ENCODE measurements at regions not wholly inside any gene's neighbourhood (a gene's known extent, or its start where the extent isn't known, plus 50 kb on each side); places are given as distances from the start of the nearest gene placed in this dataset.
"Not testable (repeated sequence)": the region's sequence is repeated elsewhere in the genome, so short reads cannot be mapped to it uniquely, and the experiment has no call there.

DNA sequence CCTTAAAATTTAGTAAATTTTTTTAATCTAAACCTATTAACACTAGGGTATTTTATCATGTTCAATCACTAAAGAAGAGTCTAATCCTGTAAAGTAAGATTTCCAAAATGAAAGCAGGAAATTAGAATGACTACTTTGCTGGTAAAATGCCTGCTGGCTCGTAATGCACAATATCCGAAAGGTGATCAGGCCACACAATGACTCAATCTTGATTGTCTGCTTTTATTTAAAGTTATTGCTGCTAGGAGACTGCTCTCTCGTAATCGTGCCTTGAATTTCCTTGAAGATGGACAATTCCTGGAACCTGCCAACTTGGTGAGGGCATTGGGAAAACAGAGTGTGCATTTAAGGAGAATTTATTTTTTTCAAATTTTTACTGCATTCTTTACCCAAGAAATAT, 1786.5 kb upstream of the RAG2 start:
- no peak for DNase-seq

DNA sequence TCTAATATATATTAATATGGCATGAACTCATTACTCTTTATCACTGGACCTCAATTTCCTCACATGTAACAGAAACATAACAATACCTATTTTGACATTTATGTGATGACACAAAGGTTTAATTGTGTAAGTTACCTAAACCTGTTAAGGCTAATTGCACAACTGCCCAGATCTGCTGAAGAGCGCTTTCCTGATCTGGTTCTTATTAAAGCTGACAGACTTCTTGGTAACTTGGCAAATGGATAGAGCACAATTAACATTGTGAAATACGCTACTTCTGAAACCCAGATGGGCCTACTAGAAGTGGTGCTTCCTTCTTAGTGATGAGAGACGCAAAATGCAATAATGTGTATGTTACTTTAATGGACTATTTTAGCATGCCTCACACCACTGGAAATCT, 1767.2 kb upstream of the RAG2 start:
- no peak for DNase-seq

DNA sequence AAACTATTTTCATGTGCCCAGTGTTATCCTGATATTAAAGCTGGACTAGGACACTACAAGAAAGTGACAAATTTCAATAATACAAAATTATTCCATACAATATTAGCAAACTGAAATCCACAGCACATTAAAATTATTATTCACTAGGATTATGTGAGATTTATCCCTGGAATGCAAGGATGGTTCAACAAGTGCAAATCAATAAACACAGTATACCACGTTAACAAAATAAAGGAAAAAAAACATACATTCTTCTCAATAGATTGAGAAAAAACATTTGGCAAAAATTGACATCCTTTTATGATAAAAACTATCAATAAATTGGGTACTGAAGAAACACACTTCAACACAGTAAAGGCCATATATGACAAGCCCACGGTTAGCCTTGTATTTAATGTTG, 1758.2 kb upstream of the RAG2 start:
- no peak for DNase-seq

DNA sequence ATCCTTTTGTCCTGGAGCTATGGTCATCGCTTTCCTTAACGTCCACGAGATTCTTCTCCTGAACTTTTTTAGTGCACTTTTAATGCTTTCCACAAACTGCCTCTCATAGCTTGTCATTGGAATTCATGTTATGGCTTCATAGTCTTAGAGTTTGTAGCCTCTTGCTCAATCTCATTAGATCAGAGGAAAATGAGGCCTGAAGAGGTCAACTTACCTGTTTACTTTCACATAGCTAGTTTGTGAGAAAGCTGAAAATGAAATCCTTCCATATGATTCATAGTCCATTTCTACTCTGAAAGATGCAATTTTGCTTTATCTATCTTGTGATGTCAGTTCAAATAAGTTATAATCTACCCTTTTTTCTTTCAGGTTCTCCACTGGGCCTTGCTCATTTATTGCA, 1747.2 kb upstream of the RAG2 start:
- DNase-seq, result no peak

DNA sequence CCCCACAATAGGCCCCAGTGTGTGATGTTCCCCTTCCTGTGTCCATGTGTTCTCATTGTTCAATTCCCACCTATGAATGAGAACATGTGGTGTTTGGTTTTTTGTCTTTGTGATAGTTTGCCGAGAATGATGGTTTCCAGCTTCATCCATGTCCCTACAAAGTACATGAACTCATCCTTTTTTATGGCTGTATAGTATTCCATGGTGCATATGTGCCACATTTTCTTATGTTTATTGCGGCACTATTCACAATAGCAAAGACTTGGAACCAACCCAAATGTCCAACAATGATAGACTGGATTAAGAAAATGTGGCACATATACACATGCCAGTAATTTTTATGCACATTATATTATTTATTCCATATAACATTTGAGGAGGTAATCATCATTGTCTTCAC, 1743.6 kb upstream of the RAG2 start:
- not testable (repeated sequence) for DNase-seq

DNA sequence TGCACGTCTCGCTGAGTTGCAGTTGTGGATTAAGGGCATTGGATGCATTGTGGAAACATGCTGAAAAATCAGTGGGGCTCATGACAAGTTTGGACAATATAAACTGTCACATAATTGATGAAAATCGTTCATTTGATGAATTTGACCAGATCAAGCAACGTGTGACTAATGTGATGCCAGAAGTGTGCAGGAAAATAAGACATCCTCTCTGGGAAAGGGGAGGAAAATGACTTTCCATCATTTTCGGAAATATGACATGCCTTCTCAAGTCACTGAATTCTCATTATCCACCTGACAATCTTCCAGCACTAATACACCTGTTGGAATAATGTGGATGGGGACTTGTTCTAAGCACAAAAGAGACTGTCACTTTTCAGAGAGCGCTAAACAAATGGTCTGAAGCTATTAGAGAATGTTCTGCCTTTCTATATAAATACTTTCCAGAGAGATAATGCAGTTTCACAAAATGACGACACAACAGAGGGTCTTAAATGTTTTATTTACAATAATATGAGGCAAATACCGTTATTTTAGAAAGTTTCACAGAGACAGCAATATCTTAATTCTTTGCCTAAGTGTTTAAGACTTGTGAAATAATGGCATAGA, 1741.9 kb upstream of the RAG2 start:
- DNase-seq, result no peak

DNA sequence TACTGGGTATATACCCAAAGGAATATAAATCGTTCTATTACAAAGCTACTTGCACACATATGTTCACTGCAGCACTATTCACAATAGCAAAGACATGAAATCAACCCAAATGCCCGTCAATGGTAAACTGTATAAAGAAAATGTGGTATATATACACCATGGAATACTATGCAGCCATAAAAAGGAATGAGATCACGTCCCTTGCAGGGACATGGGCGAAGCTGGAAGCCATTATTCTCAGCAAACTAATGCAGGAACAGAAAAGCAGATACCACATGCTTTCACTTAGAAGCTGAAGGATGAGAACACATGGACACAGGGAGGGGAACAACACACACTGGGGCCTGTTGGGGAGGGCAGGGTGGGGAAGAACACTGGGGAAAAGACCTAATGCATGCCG, 1740.0 kb upstream of the RAG2 start:
- DNase-seq, result not testable (repeated sequence)

DNA sequence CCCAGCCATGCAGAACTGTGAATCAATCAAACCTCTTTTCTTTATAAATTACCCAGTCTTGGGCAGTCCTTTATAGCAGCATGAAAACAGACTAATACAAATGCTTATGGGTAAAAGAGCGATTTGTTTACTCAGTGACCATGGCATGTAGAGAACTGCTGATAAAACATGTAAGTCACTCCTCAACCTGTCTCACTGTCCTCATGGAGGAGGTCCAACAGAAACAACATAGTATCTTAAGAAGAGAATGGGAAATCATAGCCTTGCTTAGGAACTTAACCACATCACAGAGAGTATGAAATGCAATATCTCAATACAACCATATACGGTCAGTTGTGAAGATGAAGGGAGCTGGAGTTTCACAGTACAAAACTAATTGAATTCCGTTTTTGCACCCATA, 1734.0 kb upstream of the RAG2 start:
- no peak for DNase-seq

DNA sequence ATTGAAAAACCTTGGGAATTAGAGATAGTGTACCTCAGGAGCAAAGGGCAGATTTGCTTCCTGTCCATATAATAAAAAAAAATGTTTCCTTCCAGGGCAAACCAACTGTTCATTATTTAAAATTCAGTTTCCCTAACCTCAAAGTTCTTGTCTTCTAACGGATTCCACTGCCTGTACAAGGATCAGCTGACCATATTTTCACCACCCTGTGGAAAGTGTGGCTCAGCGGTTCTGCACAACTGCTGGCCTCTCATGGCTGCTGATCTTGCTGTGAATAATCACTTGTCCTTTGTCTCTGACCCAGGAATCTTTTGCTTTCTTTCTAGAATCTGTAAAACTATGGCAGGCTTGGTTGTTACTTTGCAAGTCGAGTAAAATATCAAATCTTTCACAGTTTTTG, 1732.5 kb upstream of the RAG2 start:
- DNase-seq, result no peak

DNA sequence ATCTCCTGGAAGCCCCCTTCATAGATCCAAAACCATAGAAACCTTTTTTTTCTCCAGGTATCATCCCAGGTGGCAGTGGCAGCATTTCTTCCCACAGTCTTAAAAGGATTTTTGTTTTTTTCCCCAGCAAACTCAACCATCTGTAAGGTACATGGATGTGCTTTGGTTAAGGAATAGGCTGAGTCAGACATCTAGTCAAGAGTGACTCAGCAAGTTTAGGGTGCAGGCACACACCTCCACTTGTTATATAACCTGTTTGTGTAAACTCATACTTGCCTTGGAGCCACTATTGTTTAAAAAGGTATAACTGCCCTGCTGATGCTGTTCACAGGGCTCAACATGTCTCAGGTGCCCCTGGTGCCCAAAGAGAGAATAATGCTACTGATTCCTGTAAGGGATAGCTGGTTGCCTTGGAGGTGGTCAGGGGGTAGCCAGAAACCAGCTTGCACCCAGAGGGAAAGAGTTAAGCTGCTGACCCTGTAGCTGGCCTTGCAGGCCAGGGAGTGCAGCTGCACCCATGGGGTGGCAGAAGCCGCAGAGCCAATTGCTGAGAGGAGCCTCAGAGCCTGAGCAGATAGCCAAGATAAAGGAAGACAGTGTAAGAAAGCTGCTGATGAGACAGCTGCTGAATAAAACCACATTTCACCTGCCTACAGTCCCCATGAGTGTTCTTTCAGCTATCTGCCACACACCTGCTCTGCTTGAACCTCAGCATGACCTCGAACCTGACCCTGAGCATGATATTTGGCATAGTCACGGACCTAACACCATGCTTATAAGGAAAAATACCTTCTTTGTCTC, 1726.1 kb upstream of the RAG2 start:
- no peak for DNase-seq

DNA sequence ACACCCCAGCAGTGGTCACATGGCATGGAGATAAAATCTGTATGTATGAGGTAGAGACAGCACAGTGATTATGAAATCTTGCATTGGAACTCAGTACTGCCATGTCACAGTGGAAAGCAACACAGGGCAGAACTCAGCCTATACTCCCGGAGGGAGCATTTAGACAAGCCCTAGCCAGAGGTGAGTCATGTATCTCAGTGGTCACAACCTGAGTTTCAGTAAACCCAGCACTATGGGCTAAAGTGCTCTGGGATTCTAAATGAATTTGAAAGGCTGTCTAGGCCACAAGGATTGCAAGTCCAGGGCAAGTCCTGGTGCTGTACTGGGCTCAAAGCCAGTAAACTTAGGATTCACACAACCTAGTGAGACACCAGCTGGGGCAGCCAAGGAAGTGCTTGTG, 1717.1 kb upstream of the RAG2 start:
- DNase-seq, result no peak

DNA sequence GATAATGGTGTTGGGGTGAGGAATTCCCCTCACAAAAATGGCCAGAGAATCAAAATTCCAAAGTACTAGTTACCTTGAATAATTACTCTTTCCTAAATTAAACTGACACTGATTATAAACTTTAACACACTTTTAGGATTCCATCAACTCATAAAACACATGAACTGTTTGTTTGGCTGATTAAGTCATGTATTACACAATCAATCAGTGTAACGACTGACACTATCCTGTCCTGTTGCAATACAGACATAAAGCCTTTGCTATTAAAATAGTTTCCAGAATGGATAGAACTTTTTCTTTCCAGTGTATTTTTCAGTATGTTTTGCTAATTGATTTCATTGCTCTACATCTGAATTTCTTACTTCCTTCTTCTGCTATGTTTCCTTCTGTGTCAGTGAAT, 1709.4 kb upstream of the RAG2 start:
- no peak for DNase-seq

DNA sequence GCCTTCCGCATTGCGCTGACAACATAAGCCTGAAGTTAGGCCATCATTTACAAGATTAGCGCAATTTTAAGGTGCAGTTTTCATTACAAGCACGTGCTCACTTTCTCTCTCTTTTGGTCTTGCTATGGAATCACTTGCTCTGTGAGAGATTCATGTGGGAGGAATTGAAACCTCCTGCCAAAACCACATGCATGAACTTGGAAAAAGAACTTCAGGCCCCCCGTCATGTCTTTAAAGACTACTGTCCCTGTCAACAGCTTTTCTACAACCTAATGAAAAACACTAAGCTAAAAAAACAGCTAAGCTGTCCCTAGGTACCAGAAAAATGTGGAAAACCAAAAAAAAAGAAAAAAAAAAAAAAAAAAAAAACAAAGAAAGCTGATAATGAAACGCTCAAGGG, 1707.6 kb upstream of the RAG2 start:
- DNase-seq, result no peak

DNA sequence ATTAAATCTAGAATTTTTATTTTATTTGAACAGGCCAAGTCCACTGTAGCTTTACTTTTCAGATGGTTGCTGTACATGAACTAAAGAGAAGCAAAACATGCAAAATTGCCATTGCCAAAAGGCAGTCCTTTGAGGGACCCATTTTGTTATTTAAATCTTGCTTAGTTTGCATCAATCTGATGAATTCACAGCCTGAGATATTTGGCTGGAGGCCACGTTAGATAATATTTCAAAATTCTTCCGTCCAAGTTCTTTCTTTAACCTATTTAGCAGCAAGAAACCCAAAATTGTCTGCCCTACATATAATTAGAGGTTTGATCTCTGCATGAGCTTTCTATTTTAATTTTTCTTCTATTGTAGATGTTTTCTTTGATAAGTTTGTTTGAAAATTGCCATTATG, 1706.9 kb upstream of the RAG2 start:
- DNase-seq, result no peak

DNA sequence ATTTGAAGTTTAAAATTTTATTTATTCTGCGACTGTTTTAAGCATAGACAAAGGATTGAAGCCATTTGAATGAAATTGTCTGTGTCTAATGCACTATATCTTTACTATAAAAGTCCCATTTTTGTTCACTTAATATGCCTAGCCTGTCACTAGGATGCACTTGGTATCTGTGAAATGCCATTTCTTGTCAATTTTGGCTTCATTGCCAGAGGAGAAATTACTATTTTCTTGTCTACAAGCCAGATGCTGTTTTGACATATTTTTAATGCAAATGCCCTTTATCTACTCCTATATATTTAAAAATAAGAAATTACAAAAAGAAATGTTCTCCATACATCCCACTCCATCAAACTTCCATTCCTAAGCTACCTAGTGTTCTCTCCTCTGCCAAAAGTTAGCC, 1704.5 kb upstream of the RAG2 start:
- no peak for DNase-seq

DNA sequence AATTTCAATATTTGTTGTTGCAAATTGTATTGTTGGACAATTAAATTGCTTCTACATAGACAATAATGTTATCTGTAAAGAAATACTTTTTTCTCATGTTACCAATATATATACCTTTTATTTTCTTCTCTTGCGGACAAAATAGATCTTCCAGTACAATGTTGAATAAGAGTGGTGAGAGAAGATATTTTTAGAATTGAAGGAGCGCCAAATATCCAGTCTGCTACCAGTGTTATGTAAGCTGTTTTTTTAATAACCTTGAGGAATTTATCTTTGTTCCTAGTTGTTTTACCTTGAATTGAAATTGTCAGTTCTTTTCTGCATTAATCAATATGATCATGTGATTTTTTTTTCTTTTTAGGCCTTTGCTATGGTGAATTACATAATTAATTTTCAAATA, 1702.5 kb upstream of the RAG2 start:
- DNase-seq, result no peak

DNA sequence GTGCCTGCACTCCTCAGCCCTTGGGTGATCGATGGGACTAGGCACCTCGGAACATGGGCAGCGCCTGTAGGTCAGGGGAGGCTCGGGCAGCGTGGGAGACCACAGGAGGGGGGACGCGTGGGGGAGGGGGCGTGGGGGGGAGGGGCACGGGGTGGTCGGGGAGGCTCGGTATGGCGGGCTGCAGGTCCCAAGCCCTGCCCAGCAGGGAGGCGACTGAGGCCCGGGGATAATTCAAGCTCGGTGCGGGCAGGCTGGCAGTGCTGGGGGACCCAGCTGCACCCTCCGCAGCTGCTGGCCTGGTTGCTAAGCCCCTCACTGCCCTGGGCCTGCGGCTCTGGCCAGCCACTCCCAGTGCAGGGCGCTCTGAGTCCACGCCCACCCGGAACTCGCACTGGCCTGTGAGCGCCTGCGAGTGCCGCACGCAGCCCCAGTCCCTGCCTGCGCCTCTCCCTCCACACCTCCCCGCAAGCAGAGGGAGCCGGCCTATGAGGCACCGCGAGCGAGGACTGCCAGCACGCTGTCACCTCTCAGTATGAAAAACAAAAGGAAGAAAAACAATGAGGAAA, 1698.3 kb upstream of the RAG2 start:
- no peak for DNase-seq

DNA sequence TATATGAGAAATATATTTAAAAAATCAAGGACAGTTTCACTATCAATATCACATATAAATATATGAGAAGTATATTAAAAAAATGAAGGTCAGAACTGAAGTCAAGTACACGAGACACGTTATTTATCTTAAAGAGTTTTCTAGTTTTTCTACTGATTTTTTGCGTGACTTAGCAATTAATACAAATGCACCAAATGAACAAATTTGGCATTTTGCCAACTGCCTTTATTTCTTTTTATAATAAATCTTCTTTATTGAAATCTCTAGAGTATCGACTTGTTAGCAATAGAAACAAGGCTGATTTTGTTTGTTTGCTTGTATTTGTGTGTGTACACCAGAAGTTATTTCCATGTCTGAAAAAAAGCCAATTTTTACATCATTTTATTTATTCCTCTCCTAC, 1684.7 kb upstream of the RAG2 start:
- DNase-seq, result no peak

DNA sequence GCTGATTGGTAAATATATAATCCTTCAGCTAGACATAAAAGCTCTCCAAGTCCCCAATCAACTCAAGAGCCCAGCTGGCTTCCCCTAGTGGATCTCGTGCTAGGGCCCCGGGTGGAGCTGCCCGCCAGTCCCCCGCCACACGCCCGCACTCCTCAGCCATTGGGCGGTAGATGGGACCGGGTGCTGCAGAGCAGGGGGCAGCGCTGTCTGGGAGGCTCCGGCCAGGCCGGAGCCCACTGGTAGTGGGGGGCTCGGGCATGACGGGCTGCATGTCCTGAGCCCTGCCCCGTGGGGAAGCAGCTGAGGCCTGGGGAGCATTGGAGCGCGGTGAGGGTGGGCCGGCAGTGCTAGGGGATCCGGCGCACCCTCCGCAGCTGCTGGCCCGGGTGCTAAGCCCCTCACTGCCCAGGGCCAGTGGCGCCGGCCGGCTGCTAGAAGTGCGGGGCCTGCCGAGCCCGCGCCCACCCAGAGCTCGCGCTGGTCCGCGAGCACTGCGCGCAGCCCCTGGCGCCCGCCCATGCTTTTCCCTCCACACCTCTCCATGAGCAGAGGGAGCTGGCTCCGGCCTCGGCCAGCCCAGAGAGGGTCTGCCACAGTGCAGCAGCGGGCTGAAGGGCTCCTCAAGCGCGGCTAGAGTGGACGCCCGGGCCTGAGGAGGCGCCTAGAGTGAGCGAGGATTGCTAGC, 1680.6 kb upstream of the RAG2 start:
- DNase-seq, result no peak

DNA sequence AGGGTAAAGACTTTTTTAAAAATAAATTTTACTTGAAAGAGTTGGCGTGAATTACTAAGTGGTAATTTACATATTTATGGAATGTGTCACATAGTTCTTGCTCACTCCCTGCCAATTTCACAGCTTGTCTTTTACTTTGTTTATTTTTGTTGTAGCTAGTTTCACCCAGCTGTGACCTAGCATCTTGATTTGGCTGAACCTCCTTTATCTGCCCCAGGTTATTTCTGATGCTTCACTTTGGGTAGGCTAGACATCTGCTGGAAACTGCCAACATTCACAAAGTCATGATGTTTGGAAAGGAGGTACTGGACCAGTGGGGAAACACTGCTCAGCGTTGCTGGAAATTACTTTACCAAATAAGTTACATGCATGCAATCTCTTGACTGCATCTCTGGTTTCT, 1676.0 kb upstream of the RAG2 start:
- no peak for DNase-seq

DNA sequence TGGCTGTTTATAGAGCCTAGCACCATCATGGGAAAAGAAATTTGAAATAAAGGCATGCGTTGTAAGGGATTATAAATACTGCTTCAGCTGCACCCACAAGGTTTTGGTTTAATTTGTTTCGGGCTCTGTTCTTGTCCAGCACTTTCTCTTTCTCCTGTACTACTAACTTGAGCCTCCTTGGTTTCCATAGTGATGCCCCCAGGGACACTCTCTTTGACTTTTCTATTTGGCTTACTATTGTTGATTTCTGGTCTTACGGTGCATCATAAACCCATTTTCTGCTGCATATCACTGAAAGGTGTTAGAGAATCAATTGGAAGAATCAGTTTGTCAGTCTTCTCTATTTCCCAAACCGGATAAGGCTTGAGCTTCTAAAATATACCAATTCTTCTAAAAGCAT, 1674.3 kb upstream of the RAG2 start:
- no peak for DNase-seq

DNA sequence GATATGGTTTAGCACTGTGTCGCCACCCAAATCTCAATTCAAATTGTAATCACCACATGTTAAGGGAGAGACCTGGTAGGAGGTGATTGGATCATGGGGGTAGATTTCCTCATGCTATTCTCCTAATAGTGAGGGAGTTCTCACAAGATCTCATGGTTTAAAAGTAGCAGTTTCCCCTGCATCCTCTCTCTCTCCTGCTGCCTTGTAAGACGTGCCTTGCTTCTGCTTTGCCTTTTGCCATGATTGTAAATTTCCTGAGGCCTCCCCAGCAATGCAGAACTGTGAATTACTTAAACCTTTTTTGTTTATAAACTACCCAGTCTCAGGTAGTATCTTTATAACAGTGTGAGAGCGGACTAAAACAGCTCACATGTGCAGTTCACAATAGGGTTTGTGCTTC, 1668.7 kb upstream of the RAG2 start:
- DNase-seq, result no peak

DNA sequence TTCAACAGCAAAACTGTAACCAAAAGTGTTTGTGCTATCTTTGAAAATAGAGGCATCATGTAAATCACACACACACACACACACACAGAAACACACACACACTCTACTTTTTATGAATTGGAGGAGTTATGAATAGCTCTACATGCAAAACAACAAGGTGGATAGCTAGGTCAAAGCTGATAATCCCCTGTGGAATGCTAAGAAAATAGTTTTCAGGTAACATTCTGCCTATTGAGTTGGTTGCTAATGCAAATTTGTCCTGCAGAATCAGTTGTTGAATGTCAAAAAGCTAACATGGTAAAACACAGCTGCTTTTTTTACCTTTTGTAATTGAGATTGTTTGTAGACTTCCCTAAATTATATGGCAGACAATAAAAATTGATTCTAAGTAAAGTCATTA, 1658.4 kb upstream of the RAG2 start:
- no peak for DNase-seq

DNA sequence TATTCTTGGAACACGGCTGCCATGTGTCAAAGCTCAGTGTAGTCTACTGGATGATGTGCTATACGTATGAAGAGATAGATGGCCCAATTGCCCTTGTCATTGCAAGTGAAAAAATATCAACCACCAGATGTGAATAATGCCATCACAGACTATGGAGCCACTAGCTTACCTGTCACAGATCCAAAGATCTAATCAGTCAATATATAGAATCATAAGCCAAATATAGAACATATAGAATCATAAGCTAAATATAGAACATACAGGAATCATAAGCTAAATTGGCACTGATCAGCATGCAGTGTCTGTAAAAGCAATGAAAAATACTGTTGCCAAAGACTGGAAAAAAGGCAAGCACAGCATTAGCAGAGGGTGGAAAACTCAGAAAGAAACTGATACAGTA, 1656.9 kb upstream of the RAG2 start:
- DNase-seq, result no peak
